ENCODE measurements at regions not wholly inside any gene's neighbourhood (a gene's known extent, or its start where the extent isn't known, plus 50 kb on each side); places are given as distances from the start of the nearest gene placed in this dataset.

DNA sequence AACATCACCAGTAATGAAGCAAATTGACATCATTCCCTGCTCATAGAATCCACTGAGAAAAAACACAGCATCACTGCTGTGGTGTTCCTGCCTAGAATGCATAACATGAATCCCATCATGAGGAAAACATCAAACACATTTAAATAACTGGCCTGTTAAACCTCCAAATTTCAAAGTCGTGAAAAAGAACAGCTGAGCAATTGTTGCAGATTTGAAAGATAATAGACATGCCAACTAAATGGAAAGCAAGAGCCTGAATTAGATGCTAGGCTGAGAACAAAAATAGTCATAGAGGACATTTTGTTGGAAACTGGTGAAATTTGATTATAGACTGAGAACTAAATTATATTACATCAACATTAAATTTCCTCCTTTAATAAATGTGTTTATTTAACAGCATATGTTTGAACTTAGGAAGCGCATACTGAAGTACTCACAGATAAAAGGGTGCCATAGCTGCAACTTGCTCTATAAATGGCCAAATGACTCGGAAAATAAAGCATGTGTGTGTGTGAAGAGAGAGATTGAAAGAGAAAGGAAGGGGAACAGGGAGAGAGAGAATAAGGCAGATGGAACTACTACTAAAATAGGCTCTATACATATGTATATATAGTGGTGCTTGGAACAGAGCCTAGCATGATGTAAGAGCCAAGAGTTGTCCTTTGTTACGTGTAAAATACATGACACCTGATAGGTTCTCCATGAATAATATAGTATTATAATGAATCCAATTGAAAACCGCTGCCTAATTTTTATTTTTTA lies 305.0 kb upstream of the MON1B start:
- DNase-seq (ENCODE audit: low read depth) = no peak
- H3K4me3 ChIP-seq (ENCODE audit: low read length) = no peak overlapping the region
- TF ChIP-seq, protein P1, sequence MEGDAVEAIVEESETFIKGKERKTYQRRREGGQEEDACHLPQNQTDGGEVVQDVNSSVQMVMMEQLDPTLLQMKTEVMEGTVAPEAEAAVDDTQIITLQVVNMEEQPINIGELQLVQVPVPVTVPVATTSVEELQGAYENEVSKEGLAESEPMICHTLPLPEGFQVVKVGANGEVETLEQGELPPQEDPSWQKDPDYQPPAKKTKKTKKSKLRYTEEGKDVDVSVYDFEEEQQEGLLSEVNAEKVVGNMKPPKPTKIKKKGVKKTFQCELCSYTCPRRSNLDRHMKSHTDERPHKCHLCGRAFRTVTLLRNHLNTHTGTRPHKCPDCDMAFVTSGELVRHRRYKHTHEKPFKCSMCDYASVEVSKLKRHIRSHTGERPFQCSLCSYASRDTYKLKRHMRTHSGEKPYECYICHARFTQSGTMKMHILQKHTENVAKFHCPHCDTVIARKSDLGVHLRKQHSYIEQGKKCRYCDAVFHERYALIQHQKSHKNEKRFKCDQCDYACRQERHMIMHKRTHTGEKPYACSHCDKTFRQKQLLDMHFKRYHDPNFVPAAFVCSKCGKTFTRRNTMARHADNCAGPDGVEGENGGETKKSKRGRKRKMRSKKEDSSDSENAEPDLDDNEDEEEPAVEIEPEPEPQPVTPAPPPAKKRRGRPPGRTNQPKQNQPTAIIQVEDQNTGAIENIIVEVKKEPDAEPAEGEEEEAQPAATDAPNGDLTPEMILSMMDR (conservative IDR thresholded peaks at IDR 0.05; ENCODE audit: low read length) = no peak

DNA sequence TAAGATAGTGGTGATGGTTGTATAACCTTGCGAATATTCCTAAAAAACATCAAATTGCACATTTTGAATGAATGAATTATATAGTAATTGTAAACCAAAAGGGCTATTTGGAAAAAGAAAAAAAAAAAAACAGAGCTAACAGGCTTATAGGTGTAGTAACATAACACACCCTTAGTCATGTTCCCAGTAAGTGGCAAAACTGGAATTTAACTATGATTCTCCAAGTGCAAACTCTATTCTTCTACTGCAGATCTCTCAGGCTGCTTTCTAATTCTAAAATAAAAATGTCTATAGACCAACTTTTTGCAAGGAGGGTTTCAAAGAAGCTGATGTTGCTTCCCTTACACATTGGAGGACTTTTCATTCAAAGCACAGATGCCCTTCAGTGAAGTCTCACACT lies 293.2 kb upstream of the MON1B start:
- no peak overlapping the region for H3K4me3 ChIP-seq (ENCODE audit: low read length)
- TF ChIP-seq, protein P1 (conservative IDR thresholded peaks at IDR 0.05; ENCODE audit: low read length) = no peak
- no peak for DNase-seq (ENCODE audit: low read depth)

DNA sequence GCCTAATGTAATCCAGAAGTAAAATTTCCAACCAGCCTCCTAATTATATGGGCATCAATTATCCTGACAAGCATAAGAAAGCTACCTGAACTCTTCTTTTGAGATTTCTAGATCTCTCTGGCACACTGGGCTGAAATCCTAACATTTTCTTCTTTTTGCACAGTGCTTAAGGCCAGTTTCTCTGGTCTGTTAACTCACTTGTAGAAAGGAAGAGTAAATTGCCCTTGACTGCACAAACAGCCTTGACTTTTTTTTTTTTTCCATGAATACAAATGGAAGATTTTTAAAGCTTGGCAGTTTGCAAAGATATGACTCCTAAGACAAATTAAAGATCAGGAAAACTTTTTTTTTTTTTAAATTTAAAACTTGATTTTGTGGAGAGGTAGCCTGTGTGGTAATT lies 291.2 kb upstream of the MON1B start:
- H3K4me3 ChIP-seq (ENCODE audit: low read length) = no peak overlapping the region
- TF ChIP-seq, protein P1 (conservative IDR thresholded peaks at IDR 0.05; ENCODE audit: low read length) = no peak

DNA sequence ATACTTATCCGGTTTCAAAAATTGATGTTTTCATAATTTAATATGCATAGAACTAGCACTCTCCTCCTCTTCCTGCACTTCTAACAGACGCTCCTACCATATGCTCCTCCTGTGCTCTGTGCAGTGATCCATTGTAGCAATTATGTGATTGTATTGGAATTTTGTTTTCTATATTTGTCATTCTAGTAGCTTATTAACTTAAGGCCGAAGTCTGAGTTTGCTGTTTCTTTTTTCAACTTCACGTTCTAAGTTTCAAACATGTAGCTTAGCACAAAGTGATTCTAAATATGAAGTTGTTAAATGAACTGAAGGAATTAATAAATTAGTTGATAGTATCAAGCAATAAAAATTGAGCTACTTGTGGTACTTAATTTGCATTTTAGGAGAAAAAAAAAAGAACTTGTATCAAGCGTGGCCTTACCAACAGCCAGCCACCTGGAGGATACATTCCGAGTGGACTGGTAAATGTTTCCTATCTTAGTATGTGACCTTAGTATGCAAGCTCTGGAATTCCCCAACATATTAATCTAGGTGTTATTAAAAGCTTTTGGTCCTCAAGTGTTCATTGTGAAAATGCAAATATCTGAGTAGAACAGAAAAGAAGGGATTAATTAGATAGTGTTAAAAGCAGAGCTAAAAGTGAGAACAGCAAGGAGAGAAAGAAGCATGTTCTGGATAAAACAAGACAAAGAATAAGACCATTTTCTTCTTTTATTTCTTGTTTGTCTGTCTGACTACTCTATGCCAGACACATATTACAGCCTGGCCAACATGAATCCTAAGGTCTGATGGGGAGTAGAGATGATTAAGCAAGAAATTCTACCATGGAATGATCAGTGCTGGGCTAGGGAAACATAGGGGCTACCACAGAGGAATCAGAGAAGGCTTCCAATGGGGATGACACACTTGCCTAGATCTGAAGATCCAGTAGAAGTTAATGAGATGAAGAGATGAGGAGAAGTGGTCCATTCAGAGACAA lies 290.4 kb upstream of the MON1B start:
- no peak overlapping the region for H3K4me3 ChIP-seq (ENCODE audit: low read length)
- DNase-seq (ENCODE audit: low read depth) = no peak

More for the DNA sequence above, 291.2 kb upstream of the MON1B start:
- no peak for DNase-seq (ENCODE audit: low read depth)

DNA sequence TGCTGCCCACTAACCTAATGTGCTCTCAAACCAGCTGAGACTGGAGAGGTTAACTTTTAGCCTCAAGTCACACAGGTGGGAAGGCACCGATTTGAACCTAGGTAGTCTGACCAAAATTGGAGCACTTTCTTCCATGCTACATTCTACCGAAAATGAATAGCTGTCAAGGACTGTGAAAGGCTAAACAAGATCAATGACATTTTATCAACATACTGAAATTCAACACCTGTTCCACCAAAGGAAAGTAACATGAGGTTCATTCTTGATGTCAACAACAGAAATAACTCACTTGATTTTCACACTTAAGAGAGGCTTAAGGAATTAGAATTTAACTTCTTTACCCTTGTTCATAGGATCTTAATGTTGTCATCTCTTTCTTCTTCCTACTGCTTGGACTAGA lies 284.4 kb upstream of the MON1B start:
- TF ChIP-seq, protein P1 (conservative IDR thresholded peaks at IDR 0.05; ENCODE audit: low read length) = no peak
- H3K4me3 ChIP-seq (ENCODE audit: low read length) = no peak overlapping the region
- DNase-seq (ENCODE audit: low read depth) = no peak

More for the DNA sequence above, 290.4 kb upstream of the MON1B start:
- TF ChIP-seq, protein P1 (conservative IDR thresholded peaks at IDR 0.05; ENCODE audit: low read length) = no peak

DNA sequence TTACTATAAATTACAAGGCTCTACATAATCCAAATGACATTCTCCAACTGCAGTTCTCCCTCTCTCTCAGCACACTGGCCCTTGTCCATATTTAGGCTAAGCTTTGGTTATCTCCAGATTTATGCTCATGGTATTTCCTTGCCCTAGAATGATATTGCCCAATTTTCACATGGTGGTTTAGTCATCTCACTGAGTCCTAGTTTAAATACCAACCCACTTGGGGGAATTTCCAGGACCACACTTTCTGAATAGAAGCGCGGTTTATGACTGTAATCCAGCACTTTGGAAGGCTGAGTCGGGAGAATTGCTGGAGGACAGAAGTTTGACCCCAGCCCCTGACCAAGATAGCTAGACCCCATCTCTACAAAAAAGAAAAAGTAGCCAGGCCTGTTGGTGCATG lies 280.1 kb upstream of the MON1B start:
- H3K4me3 ChIP-seq (ENCODE audit: low read length) = no peak overlapping the region
- TF ChIP-seq, protein P1 (conservative IDR thresholded peaks at IDR 0.05; ENCODE audit: low read length) = no peak
- DNase-seq (ENCODE audit: low read depth) = peak; percentile 68
